GM18868 (cell line): ENCODE measurements at regions not wholly inside any gene's neighbourhood (a gene's known extent, or its start where the extent isn't known, plus 50 kb on each side); places are given as distances from the start of the nearest gene placed in this dataset.
"Not testable (repeated sequence)": the region's sequence is repeated elsewhere in the genome, so short reads cannot be mapped to it uniquely, and the experiment has no call there.

Experiments
- ATAC-seq: cut with Tn5 transposase; IDR thresholded peaks from one replicate; pipeline ENCODE4 v1.9.1; 2021; ENCODE audit warnings: mild to moderate bottlenecking, moderate library complexity; ENCODE audit not compliant: unreplicated experiment

GRCh38 chr16:32115562-32115961 lies 137.5 kb upstream of the TP53TG3D start:
- not testable (repeated sequence) for ATAC-seq

GRCh38 chr16:32116080-32116479 lies 137.0 kb upstream of the TP53TG3D start:
- no peak for ATAC-seq

- not testable (repeated sequence) for ATAC-seq
Measured at GRCh38 chr16:32116533-32116932, 136.6 kb upstream of the TP53TG3D start.

GRCh38 chr16:32120372-32120771 lies 132.7 kb upstream of the TP53TG3D start:
- not testable (repeated sequence) for ATAC-seq

GRCh38 chr16:32120779-32121178 lies 132.3 kb upstream of the TP53TG3D start:
- ATAC-seq: not testable (repeated sequence)

GRCh38 chr16:32121273-32121900 lies 131.7 kb upstream of the TP53TG3D start:
- ATAC-seq: not testable (repeated sequence)

GRCh38 chr16:32152434-32152833 lies 100.7 kb upstream of the TP53TG3D start:
- not testable (repeated sequence) for ATAC-seq

GRCh38 chr16:32187918-32188669 lies 65.0 kb upstream of the TP53TG3D start:
- ATAC-seq: not testable (repeated sequence)

- not testable (repeated sequence) for ATAC-seq
Measured at GRCh38 chr16:32202585-32202984, 50.5 kb upstream of the TP53TG3D start.
